ENCODE measurements at regions not wholly inside any gene's neighbourhood (a gene's known extent, or its start where the extent isn't known, plus 50 kb on each side); places are given as distances from the start of the nearest gene placed in this dataset.

- Mint-ChIP-seq H3K27ac (no peak overlapping the region), H3K9me3 (peaks cover 0 to 4% of the 10 kb centered on the region in 2 donors), H3K36me3 (no peaks in the 10 kb centered on the region)
- ATAC-seq (no peak), DNase-seq (ENCODE audit: low spot score in 2 of 2) (no peak)
Observed at GRCh38 chr6:133165235-133165634, 75.9 kb upstream of the EYA4 start.

- H3K9me3 Mint-ChIP-seq: peaks cover 0 to 4% of the 10 kb centered on the region in 2 donors
- no peak for DNase-seq (ENCODE audit: low spot score in 2 of 2)
- H3K27ac Mint-ChIP-seq: no peak overlapping the region
- H3K36me3 Mint-ChIP-seq: no peaks in the 10 kb centered on the region
- no peak for ATAC-seq
Observed at GRCh38 chr6:133166766-133167165, 74.4 kb upstream of the EYA4 start.

- DNase-seq (ENCODE audit: low spot score in 2 of 2): no peak
- Mint-ChIP-seq H3K9me3 (peaks cover 3 to 4% of the 10 kb centered on the region in 2 donors), H3K36me3 (no peaks in the 10 kb centered on the region), H3K27ac (no peak overlapping the region)
- ATAC-seq: no peak
Observed at GRCh38 chr6:133169901-133170300, 71.3 kb upstream of the EYA4 start.

- Mint-ChIP-seq H3K27ac (no peak overlapping the region), H3K36me3 (no peaks in the 10 kb centered on the region)
- no peak for ATAC-seq
Observed at GRCh38 chr6:133170602-133171001, 70.6 kb upstream of the EYA4 start.

GRCh38 chr6:133171989-133172604, 69.1 kb upstream of the EYA4 start:
- no peaks in the 10 kb centered on the region for H3K36me3 Mint-ChIP-seq
- no peak for ATAC-seq
- H3K27ac Mint-ChIP-seq: no peak overlapping the region
- peaks cover 0 to 3% of the 10 kb centered on the region in 2 donors for H3K9me3 Mint-ChIP-seq
- DNase-seq (ENCODE audit: low spot score in 2 of 2): no peak

More at GRCh38 chr6:133170602-133171001, 70.6 kb upstream of the EYA4 start:
- peaks cover 3 to 4% of the 10 kb centered on the region in 2 donors for H3K9me3 Mint-ChIP-seq
- DNase-seq (ENCODE audit: low spot score in 2 of 2): no peak

DNA sequence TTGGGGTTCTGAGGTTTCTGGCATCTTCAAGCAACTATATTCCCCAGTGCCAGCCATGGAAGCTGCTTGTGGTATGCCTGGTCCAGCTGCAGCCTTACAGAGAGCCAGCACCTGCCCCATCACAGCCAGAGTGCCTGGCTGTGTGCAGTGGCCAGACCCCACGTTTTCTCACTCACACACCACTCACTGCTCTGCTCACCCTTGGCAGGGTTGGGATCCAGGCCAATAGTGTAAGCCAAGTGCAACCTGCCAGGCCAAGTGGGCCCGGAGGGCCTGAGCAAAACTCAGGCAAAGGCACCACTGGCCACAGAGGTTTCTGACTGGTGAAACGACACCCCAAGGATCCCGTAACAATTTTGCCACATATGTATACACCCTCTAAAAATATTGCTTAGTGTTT, 67.9 kb upstream of the EYA4 start:
- Mint-ChIP-seq H3K27ac (no peak overlapping the region), H3K9me3 (peaks cover 0 to 4% of the 10 kb centered on the region in 2 donors), H3K36me3 (no peaks in the 10 kb centered on the region)
- DNase-seq (ENCODE audit: low spot score in 2 of 2) (no peak), ATAC-seq (no peak)

GRCh38 chr6:133179481-133179880, 61.7 kb upstream of the EYA4 start:
- no peak overlapping the region for H3K27ac Mint-ChIP-seq
- H3K36me3 Mint-ChIP-seq: no peaks in the 10 kb centered on the region
- peaks cover 0 to 8% of the 10 kb centered on the region in 2 donors for H3K9me3 Mint-ChIP-seq
- no peak for ATAC-seq
- no peak for DNase-seq (ENCODE audit: low spot score in 2 of 2)

- DNase-seq (ENCODE audit: low spot score in 2 of 2): no peak
- H3K9me3 Mint-ChIP-seq: peaks cover 0 to 2% of the 10 kb centered on the region in 2 donors
- no peaks in the 10 kb centered on the region for H3K36me3 Mint-ChIP-seq
- no peak for ATAC-seq
- H3K27ac Mint-ChIP-seq: no peak overlapping the region
Observed at GRCh38 chr6:133183691-133184090, 57.5 kb upstream of the EYA4 start.

- Mint-ChIP-seq H3K36me3 (no peaks in the 10 kb centered on the region), H3K9me3 (no peaks in the 10 kb centered on the region), H3K27ac (no peak overlapping the region)
- DNase-seq (ENCODE audit: low spot score in 2 of 2) (no peak), ATAC-seq (no peak)
Observed at GRCh38 chr6:133184798-133185372, 56.3 kb upstream of the EYA4 start.

DNA sequence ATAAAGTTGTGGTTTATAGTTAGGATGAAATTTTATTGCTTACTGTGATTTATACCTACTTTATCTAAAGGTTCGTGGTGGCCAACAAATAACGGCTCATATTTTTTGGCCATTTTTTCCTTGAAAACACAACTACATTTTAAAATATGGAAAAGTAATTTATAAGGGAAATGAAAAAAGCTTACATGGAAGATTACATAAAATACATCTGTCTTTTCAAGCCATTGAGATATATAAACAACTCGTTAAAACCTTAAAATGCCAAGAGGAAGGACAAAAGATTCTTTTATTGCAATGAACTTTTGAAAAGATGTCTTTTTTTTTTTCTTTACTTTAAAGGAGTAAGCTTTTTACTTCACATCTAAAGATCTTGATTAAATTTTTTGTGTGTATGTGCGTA, 55.4 kb upstream of the EYA4 start:
- Mint-ChIP-seq H3K36me3 (no peaks in the 10 kb centered on the region), H3K9me3 (no peaks in the 10 kb centered on the region), H3K27ac (no peak overlapping the region)
- ATAC-seq: no peak
- DNase-seq (ENCODE audit: low spot score in 2 of 2): no peak

DNA sequence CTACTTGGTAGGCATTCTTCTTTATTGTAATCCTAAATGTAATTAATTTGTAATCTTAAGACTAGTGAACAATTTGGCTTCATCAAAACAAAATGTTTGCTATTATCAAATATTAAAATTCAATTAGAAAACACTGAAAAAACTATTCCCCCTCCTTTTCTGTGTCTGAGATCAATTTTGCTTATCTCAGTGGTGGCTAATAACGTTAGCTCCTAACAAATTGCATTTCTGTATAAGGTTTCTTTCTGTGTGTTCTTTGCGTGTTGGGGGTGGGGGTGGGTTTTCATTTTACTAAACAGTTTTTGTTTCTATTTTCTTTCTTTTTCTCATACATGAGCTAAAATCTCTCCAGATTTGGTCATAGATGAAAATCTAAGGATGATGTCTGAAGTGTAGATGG, 54.0 kb upstream of the EYA4 start:
- H3K27ac Mint-ChIP-seq: no peak overlapping the region
- H3K36me3 Mint-ChIP-seq: no peaks in the 10 kb centered on the region
- H3K9me3 Mint-ChIP-seq: no peaks in the 10 kb centered on the region
- ATAC-seq (no peak), DNase-seq (ENCODE audit: low spot score in 2 of 2) (no peak)

DNA sequence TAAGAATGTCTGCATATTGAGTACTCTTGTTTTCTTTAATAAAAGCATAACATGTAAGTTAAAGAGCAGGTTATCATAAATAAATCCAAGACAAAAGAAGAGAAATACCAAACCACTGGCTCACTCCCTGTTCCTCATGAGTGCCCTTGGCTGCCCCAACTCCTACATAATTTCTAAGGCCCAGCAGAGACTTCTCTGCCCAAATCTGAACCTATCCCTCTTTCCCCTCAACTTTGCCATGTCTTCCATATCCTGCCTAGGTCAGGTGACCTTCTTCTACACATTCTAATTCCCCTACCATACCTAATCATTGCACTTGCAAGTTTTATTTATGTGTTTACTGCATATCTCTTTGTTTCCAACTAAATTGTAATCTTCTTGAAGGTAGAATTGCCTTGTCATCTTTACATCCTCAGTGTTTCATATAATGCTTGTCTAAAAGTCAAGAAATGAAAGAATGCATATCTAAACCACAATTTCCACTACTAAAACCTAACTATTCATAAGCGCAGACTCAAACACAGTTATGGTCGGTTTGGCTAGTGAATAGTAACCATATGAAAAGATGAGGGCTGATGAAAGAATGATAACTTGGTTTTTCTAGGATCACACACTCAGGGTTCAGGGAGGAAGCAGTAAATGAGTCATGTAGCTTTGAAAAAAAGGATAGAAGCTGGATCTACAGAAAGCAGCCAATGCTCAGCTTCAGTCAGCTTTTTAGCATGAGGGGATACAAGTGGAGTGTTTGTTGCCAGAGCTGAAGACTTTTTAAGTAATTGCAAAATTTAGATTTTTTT, 53.3 kb upstream of the EYA4 start:
- ATAC-seq (no peak), DNase-seq (ENCODE audit: low spot score in 2 of 2) (no peak)
- Mint-ChIP-seq H3K9me3 (peaks cover 2 to 3% of the 10 kb centered on the region in 2 donors), H3K27ac (no peak overlapping the region), H3K36me3 (no peaks in the 10 kb centered on the region)

DNA sequence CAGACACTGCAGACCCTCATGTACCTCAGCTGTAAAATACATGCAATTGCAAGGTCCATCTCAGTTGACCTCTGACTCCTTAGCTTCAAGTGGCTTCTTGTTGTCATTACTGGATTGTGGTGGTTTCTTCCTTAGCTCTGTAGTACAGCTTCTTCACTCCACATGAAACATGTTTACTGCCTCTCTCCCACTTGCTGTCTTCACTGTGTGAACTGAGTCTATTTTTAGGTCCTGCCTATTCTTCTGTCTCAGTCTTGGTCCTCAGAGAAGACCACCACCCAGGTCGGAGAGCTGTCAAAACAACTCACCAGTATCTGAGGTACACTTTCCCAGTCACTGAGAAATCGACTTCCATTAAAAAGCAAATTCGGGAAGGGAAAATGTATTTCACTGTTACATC, 50.2 kb upstream of the EYA4 start:
- ATAC-seq (no peak), DNase-seq (ENCODE audit: low spot score in 2 of 2) (no peak)
- Mint-ChIP-seq H3K27ac (no peak overlapping the region), H3K36me3 (no peaks in the 10 kb centered on the region), H3K9me3 (peaks cover 3 to 11% of the 10 kb centered on the region in 2 donors)

DNA sequence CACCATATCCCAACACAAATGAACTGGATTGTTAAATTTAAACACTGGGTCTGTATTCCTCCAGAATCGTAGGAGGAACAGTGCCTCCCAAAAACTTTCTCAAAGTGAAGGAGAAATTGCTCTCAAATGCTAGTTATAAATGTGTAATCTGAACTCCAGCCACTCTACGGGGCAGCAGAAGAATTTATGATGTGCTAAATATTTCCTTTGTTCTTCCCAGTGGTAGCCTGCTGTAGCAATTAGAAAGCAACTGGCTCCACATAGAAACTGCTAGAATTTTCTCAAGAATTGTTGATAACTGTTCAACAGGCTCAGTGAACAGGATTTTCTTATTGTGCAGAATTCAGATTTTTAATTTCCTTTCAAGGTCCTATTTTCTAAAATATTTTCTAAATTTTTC, 49.8 kb upstream of the EYA4 start:
- ATAC-seq: no peak
- peaks cover 3 to 11% of the 10 kb centered on the region in 2 donors for H3K9me3 Mint-ChIP-seq
- no peak overlapping the region for H3K27ac Mint-ChIP-seq
- DNase-seq (ENCODE audit: low spot score in 2 of 2): no peak
- no peaks in the 10 kb centered on the region for H3K36me3 Mint-ChIP-seq

All from activated naive CD4-positive, alpha-beta T cell treated with anti-CD3 and anti-CD28 coated beads, Interleukin-2, amount 50 U/mL, for 72 hours (primary cell).